GM18511 (cell line): ENCODE measurements at regions not wholly inside any gene's neighbourhood (a gene's known extent, or its start where the extent isn't known, plus 50 kb on each side); places are given as distances from the start of the nearest gene placed in this dataset.
"Not testable (repeated sequence)": the region's sequence is repeated elsewhere in the genome, so short reads cannot be mapped to it uniquely, and the experiment has no call there.

Experiments
- ATAC-seq: cut with Tn5 transposase; IDR thresholded peaks from one replicate; pipeline ENCODE4 v1.9.1; 2021; ENCODE audit warnings: mild to moderate bottlenecking, moderate library complexity; ENCODE audit not compliant: unreplicated experiment

DNA sequence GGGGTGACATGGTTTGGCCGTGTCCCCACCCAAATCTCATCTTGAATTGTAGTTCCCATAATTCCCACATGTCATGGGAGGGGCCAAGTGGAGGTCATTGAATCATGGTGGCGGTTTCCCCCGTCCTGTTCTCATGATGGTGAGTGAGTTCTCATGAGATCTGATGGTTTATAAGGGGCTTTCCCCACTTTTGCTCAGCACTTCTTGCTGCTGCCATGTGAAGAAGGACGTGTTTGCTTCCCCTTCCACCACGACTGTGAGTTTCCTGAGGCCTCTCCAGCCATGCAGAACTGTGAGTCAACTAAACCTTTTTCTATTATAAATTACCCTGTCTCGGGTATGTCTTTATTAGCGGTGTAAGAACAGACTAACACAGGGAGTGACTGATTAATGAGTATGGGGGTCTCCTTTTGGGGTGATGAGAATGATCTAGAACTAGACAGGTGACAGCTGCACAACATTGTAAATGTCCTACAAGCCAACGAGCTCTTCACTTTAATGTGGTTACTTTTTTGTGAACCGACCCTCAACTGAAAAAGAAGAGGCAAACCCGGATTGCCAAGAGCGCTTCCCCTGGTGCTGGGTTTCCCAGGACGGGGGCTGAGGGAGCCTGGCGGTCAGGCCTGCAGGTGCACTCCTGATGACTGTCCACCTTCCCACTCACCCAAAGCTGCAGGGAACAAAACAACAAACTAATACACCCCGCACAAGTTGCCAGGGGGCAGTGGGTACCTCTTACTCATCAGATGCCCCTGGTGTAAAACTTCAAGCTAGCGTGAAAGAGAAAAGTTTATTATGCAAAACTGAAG, 90.1 kb downstream of the NCOR2 start:
- ATAC-seq = no peak

DNA sequence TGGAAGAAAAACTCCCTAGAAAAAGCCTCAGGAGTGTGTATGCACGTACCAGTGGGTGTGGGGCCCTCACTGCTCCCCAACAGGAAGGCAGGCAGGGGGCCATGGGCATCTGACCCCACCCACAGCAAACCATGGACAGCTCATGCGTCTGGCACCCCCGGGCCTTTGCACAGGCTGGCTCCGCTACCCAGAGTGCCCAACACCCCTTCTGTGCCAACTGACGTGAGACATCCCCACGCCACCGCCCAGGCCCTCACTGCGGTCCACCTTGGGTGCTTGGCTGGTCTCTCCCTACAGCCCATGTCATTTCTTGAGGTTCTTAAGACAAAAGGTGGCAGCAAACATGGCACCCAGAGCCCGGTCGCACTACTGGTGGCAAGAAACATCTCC, 91.4 kb downstream of the NCOR2 start:
- no peak for ATAC-seq

DNA sequence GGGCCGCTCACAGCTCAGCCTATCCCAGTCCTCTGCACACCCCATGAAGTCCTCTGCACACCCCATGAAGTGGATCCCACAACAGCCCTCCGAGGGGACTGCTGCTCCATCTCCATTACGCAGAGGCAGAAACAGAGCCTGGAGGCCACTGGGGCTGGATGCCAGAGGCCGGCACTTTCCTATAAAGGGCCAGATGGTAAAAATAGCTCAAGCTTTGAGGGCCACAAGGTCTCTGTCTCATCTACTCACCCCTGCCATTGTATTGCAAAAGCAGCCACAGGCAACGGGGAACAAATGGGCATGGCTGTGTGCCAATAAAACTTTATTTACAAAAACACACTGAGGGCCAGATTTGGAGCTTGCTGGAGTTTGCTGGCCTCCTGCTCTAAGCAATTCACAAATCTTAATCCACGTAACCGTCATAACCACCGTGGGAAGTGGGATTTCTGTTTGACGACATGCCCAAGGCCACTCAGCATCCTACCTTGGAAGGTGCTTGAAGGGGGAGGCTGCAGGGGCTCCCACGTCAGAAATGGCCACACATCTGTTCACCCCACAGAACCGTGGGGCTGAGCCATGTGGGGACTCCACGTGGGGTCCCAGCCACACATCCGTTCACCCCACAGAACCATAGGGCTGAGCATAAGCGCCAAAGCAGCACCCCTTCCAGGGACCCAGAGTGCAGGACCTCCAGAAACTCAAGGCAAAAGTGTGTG, 92.0 kb downstream of the NCOR2 start:
- no peak for ATAC-seq

DNA sequence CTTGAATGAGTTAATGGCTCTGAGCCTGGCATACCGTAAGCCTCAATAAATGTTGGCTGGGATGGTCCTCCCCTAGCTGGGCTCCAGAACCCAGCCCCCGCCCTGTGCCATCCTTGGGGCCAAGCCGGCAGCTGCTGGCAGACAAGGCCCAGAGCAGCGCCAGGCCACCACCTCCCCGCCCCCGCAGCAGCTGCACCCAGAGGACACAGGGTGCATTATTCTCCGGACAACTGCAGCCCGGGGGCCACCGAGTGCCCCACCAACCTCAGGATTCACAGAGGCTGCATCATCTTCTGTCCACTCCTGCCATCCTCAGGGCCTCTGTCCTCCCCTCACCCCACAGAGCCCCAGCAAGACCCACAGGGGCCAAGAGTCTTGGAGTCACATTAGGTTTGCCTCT, 92.7 kb downstream of the NCOR2 start:
- ATAC-seq = no peak

DNA sequence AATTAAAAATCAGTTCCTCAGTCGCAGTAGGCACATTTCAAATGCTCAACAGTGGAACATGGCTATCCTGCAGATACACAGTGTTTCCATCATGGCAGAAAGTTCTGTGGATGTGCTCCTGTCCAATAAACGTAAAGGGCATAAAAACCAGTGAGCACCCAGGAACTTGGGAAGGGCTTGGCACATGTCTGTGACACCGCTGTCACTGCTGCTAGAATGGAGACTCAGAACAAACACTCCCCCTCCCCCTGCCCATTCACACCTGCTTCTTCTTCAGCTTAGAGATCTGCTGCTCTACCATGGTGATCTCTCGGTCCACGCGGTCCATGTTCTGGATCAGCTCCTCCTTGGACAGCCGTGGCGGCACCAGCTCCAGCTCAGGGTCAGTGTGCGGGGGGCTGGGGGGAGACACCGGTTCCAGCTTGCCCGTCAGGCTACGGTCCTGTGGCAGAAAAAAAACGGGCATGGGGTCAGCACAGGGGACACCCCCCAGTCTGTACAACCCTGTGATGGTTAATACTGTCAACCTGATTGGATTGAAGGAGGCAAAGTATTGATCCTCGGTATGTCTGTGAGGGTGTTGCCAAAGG, 94.6 kb downstream of the NCOR2 start:
- no peak for ATAC-seq

DNA sequence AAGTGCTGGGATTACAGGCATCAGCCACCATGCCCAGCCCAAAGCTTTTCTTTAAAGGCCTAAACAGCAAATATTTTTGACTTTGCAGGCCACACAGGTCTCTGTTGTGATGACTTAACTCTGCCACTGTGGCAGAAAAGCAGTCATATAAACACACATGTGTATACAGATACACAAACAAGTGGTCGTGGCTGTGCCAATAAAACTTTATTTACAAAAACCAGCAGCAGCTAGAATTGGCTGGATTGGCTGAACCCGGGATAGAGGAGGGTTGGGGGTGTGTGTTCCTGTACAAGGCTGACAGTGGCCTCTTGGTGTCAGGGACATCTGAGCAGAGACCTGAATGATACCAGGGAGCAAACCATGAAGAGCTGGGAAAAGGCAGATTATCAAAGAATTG, 95.6 kb downstream of the NCOR2 start:
- ATAC-seq = no peak

DNA sequence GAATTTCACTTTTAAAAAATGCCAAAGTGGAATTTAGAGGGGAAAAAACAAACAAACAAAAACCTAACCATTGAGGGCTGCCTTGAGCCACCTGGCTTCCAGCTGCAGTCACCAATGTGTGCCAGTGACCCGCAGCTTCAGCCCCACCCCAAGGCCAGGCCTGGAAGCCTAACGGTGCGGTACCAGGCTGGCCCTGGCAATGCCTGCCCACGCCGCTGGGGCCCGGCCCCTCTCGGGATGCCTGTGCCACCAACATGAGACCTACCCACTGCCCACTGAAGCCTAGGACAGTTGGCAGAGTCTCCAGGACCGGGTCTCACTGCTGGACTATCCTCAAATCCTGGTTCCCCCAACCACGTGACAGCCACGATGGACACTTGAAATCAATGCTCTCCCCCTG, 96.6 kb downstream of the NCOR2 start:
- ATAC-seq = no peak

DNA sequence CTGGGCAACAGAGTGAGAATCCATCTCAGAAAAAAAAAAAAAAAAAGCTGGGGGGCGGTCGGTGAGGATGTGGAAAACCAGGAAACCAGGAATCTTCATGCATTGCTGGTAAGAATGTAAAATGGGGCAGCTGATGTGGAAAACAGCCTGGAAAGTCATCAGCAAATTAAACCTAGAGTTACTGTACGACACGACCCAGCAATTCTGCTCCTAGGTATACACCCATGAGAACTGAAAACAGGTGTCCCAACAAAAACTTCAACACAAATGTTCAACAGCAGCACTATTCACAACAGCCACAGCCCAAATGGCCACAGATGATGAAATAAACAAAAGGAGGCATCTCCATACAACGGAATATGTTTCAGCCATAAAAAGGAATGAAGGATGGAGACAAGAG, 97.3 kb downstream of the NCOR2 start:
- no peak for ATAC-seq

DNA sequence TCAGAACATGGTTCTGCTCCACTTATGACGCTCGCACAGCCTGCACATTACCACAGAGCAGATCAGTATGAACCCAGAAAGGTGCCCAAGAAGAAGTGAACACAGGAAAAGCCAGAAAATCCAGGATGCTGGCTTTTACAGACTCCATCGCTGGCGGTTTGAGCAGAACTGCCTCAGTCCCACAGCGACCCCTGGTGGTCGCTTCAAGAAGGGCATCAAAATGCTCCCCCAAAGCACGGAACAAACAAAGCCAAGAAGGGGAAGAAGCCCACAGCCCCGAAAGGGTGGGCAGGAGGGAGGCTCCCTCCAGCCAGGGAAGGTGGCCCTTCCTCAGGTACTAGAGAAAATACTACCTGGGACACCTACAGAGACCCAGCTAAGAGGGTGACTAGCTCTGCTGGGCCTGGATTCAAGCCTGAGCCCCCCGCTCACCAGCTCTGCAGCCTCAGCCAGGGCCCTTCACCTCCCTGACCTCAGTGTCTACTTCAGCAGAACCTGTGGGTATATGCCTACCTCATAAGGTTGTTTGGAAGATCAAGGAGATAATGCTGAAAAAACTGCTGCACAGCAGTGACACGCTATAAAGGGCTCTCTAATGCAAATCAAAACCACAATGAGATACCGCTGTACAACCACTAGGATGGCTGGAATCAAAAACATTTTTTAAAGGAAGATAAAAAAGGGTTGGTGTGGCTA, 98.1 kb downstream of the NCOR2 start:
- ATAC-seq = no peak

DNA sequence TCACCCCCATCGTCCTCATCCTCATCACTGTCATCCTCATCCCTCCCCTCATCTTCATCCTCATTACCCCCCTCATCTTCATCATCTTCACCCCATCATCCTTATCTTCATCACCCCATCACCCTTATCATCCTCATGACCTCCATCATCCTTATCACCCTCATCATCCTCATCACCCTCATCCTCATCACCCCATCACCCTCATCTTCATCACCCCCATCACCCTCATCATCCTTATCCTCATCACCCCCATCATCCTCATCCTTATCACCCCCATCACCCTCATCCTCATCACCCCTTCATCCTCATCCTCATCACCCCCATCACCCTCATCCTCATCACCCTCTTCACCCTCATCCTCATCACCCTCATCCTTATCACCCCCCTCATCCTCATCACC, 99.9 kb downstream of the NCOR2 start:
- ATAC-seq = not testable (repeated sequence)

DNA sequence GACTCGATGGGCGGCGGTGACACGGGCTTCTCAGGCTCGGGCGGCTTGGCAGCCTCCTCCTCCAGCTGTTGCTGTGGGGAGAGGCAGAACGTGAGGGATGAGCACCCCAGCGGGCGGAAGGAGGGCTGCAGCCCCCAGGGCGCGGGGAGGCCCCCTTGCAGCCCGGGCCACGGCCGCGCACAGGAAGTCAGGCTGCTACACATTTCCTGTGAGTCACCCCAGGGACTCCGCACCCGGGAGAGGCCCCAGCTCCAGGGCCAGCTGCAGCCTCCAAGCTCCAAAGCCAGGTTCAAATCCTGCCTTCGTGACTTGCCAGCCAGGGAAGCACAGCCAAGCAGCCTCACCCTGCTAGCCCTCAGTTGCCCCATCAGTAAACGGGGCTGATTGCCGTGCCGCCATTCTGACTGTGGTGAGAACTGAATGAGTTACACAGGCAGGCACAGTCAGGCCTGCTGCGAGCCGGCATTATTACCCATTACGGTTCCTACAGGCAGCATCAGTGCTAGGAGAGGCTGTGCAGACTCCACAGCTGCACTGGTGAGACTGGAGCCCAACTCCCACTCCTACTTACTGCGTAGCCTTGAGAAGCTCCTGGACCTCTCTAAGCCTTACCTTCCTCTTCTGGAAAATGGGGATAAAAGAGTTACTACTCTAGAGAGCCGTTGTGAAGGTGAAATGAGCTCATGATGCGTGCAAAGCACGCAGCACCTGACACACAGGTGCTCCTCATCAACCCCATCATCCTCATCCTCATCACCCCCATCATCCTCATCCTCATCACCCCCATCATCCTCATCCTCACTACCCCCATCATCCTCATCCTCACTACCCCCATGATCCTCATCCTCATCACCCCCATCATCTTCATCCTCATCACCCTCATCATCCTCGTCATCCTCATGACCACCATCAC, 100.9 kb downstream of the NCOR2 start:
- ATAC-seq = peak; percentile 99

DNA sequence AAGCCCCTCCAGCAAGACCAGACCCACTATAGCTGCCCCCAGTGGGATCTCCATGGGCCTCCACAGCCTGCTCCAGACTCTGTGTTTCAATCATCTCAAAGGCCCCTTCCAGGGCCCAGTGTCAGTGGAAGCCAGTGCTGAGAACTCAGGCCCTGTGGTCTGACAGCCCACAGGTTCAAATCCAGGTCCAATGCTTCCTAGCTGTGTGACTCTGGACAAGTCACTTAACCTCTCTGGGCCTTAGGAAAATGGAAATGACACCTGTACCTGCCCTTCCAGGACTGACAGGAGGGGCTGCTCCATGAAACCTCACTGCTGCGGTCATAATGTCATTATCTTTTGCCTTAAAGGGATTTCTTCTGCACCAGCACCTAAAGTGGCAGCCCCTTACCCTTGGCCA, 101.9 kb downstream of the NCOR2 start:
- no peak for ATAC-seq

DNA sequence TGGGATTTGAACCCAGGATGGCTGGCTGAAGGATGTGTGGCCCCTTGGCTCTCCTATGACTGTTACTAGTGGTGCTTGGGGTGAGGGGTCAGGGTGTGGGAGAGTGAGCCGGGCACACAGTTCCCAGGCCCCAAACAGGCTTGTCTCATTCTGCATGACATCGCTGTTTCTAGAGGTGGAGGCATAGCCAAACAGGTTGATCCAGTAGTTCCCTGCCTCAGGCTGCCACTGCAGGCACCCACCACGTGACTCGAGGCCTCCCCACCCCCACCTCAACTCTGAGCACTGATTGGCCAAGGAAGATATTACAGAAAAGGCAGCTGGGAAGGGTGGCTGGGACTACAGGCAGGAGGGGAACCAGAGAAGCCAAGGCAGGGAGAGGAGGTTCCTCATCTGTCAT, 102.6 kb downstream of the NCOR2 start:
- ATAC-seq = no peak

DNA sequence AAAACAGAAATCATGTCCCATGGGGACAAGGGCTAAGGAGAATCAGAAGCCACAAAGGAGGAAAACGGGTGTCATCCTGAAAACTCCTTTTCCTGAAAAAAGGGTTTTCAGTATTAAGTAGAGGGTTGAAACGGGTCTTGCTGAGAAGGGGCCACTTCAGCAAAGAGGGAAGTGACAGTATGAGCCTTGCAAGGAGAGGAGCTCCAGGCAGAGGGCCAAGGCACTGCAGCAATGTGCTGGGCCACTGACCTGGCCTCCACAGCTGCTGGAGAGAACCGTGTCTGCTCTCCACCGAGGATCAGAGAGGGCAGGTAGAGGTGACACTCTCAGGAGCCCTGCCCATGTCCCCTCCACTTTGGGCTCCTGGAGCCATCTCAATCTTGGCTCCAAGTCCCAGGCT, 103.3 kb downstream of the NCOR2 start:
- ATAC-seq = no peak

DNA sequence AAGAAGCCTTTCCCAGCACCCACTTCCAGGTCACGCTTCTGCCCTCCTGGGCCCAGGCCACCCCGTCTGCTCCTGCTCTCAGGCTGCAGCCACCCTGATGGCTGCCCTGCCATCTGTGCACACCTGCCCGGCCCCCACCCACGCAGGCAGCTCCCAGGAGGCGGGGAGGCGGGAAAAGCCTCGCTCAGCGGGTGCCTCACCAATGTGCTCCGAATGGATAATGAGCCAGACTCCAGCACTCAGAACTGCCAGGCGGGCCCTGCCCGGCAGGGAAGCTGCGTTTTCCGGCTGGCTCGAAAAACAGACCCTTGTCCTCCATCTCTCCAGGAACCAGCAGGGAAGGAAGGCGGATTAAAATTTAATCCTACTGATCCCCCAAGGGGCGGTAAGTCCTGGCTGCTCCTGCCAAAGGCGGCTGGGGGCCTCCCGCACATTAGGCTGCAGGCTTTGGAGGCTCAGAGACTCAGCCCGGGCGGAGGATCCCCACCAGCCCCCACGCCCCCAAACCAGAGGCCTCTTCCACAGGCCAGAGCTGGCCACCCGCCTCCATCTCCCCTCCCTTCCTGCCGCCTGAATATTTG, 104.0 kb downstream of the NCOR2 start:
- no peak for ATAC-seq

DNA sequence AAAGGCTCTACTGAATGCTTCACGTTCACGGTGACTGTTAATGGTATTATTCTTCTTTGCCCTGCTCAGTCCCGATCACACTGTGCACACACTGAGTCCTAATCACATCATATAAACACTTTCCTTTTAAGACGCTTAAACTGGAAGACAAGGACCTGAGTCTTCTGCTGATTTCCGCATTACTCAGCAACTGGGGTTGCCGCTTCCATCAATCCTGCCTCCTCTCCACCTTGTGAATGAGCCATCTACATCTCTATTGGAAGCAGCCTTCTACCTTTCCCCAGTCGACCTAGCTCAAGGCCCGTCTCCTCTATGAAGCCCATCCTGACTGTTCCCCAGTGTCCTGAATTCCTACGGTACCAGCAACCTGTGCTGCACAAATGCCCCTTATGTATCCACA, 104.7 kb downstream of the NCOR2 start:
- no peak for ATAC-seq

DNA sequence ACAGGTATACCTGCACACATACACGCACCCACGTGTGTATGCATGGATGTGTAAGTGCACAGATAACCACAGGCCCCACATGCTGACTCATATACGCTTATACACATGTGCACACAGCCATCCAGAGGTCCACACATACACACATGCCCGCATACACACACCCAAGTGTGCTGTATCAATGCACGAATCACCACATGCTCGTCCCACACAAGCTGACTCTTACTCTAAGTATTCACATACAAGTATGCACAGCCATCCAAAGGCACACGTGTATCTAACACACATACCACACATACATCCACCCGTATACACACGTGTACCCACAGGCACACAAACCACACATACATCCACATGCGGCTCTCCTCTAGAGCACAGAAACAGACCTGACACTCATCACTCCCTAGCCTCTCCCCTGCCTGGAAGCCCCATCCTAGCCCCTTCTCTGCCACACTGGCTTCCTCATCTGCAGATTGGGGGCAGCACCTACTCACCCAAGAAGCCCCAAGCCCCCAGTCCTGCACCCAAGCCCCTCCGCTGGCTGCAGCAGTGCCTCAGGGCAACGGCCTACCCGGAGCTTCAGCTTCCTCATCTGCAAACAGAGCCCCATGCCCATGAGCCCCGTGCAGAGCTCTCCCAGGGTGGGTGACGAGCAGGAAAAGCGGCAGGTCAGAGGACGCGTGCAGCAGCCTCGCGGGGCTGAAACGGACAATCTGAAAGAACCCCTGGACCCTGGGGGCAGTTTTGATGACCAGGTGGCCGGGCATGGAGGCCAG, 105.4 kb downstream of the NCOR2 start:
- no peak for ATAC-seq

DNA sequence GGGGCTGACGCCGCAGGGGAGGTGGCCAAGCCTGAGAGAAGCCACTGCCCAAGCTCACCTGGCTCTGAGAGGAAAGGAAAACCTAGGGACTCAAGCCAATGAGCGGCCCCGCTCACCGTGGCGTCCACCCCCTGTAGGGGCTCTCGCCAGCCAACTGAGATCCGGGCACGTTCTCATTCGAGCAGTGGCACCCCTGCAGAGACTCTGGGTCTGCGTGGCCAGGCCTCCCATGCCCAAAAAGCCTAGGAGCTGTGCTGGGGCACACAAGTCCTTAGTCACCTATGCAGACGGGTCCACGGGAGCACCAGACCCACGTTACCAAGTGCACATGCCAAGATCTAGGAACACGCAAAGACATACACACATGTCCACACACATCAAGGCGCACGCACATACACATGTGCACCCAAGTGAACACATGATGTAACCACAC, 106.2 kb downstream of the NCOR2 start:
- ATAC-seq = no peak

DNA sequence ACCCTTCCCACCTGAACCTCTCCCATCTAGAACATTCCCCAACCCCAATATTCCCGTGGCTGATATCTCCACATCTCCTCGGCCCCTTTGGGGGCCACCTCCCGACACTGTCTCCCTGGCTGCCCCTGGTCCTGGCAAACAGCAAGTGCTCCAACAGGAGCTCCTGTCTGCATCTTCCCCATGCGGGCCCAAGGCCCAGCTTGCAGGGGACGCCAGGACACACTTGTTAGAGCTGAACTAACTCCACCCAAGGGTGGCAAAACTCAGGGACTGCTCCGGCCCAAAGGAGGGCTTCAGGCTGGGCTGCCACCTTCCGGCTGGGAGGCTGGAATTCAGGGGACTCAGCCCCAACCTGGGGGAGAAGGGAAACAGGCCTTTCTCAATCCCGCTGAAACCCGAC, 106.6 kb downstream of the NCOR2 start:
- no peak for ATAC-seq
